KBM-7 (cell line): ENCODE measurements at regions not wholly inside any gene's neighbourhood (a gene's known extent, or its start where the extent isn't known, plus 50 kb on each side); places are given as distances from the start of the nearest gene placed in this dataset.

Experiments used
- DNase-seq: peaks from one replicate; pipeline ENCODE4 v3.0.0-alpha.2; 2015
- in situ Hi-C: fragments of 300-500 bp; cut with MboI; formaldehyde crosslinking; loops from 2 replicates; pipeline ENCODE4 v1.14.3; 2020; ENCODE audit warnings: low sequenced_read_pairs, low pct_unique_long_range_greater_than_20kb, mixed read lengths

GRCh38 chr1:115577513-115577912, 64.3 kb upstream of the VANGL1 start:
- in situ Hi-C loops = no loop called here
- no peak for DNase-seq

GRCh38 chr1:115575661-115576060, 66.1 kb upstream of the VANGL1 start:
- in situ Hi-C loops = no loop called here
- no peak for DNase-seq

- in situ Hi-C loops = no loop called here
- no peak for DNase-seq
Observed at GRCh38 chr1:115572710-115573109, 69.1 kb upstream of the VANGL1 start.

GRCh38 chr1:115567431-115567830, 74.3 kb upstream of the VANGL1 start:
- in situ Hi-C loops = no loop called here
- DNase-seq = no peak

GRCh38 chr1:115565791-115566190, 76.0 kb upstream of the VANGL1 start:
- DNase-seq = no peak
- in situ Hi-C loops = no loop called here

- in situ Hi-C loops = no loop called here
- DNase-seq = no peak
Observed at GRCh38 chr1:115565353-115565752, 76.4 kb upstream of the VANGL1 start.

GRCh38 chr1:115564201-115564600, 77.6 kb upstream of the VANGL1 start:
- no peak for DNase-seq
- in situ Hi-C loops = no loop called here

GRCh38 chr1:115560027-115560426, 81.7 kb upstream of the VANGL1 start:
- no peak for DNase-seq
- in situ Hi-C loops = no loop called here

GRCh38 chr1:115558275-115558674, 83.5 kb upstream of the VANGL1 start:
- no peak for DNase-seq
- in situ Hi-C loops = no loop called here

- in situ Hi-C loops = no loop called here
- DNase-seq = no peak
Observed at GRCh38 chr1:115557715-115558114, 84.1 kb upstream of the VANGL1 start.

GRCh38 chr1:115556236-115556635, 85.5 kb upstream of the VANGL1 start:
- in situ Hi-C loops = no loop called here
- DNase-seq = no peak

GRCh38 chr1:115555446-115555845, 86.3 kb upstream of the VANGL1 start:
- no peak for DNase-seq
- in situ Hi-C loops = no loop called here

- in situ Hi-C loops = no loop called here
- DNase-seq = no peak
Observed at GRCh38 chr1:115547696-115548095, 94.1 kb upstream of the VANGL1 start.

GRCh38 chr1:115546846-115547245, 94.9 kb upstream of the VANGL1 start:
- no peak for DNase-seq
- in situ Hi-C loops = no loop called here

- peak; percentile 7 for DNase-seq
- in situ Hi-C loops = no loop called here
Observed at GRCh38 chr1:115545791-115546733, 95.7 kb upstream of the VANGL1 start.

- DNase-seq = no peak
- in situ Hi-C loops = no loop called here
Observed at GRCh38 chr1:115545096-115545720, 96.6 kb upstream of the VANGL1 start.

GRCh38 chr1:115544131-115544530, 97.6 kb upstream of the VANGL1 start:
- no peak for DNase-seq
- in situ Hi-C loops = no loop called here

GRCh38 chr1:115543247-115543646, 98.5 kb upstream of the VANGL1 start:
- in situ Hi-C loops = no loop called here

GRCh38 chr1:115539736-115540135, 102.0 kb upstream of the VANGL1 start:
- DNase-seq = no peak
- in situ Hi-C loops = no loop called here

More at GRCh38 chr1:115543247-115543646, 98.5 kb upstream of the VANGL1 start:
- no peak for DNase-seq

- in situ Hi-C loops = no loop called here
- no peak for DNase-seq
Observed at GRCh38 chr1:115539061-115539460, 102.7 kb upstream of the VANGL1 start.

- in situ Hi-C loops = no loop called here
Observed at GRCh38 chr1:115538579-115538978, 103.2 kb upstream of the VANGL1 start.

More at GRCh38 chr1:115538579-115538978, 103.2 kb upstream of the VANGL1 start:
- DNase-seq = no peak
